Nephron progenitor cell (in vitro differentiated cells): ENCODE measurements at regions not wholly inside any gene's neighbourhood (a gene's known extent, or its start where the extent isn't known, plus 50 kb on each side); places are given as distances from the start of the nearest gene placed in this dataset.

Experiments
- DNase-seq: peaks from one replicate; pipeline ENCODE4 v3.0.0; 2021
- H3K27ac Mint-ChIP-seq: 2 replicates; pipeline ENCODE4 v1.8.0; 2021; ENCODE audit warnings: mild to moderate bottlenecking, moderate library complexity, mixed read lengths
- H3K27me3 Mint-ChIP-seq: 2 replicates; pipeline ENCODE4 v1.8.0; 2021; ENCODE audit warnings: mild to moderate bottlenecking, low read depth, mixed read lengths; ENCODE audit not compliant: poor library complexity
- H3K36me3 Mint-ChIP-seq: 2 replicates; pipeline ENCODE4 v1.8.0; 2021; ENCODE audit warnings: low read depth, mixed read lengths
- H3K4me1 Mint-ChIP-seq: 2 replicates; pipeline ENCODE4 v1.8.0; 2021; ENCODE audit warnings: mixed read lengths
- H3K4me3 Mint-ChIP-seq: 2 replicates; pipeline ENCODE4 v1.8.0; 2021; ENCODE audit warnings: mild to moderate bottlenecking, moderate library complexity, mixed read lengths
- H3K9me3 Mint-ChIP-seq: 2 replicates; pipeline ENCODE4 v1.8.0; 2021; ENCODE audit warnings: mild to moderate bottlenecking, moderate library complexity, mixed read lengths
- TF ChIP-seq, protein P1 (sequence below): fragments of 200-600 bp; sonication (generic); IDR thresholded peaks from 2 replicates; pipeline ENCODE4 v1.5.0; 2021; ENCODE audit warnings: antibody characterized with exemption

DNA sequence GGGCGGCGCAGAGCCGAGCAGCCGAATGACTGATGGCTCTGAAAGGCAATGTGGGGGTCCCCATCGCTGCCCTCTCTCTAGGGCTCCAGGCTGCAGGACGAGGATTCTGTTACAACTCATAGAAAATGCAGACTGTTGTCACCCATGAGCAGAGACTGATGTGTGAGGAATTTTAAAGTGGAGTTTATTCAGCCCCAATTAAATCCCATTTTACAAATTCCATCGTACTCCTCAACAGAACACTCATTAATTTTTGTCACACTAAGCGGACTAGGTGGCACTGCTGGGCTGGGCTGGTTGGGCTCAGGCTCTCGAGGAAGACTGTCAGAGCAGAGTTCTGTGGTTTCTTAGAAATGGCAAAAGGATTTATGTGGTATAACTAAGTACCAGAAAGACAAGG is 102.6 kb upstream of the SPON1 start:
- peaks cover 6% of the 10 kb centered on the region for H3K27me3 Mint-ChIP-seq
- H3K4me3 Mint-ChIP-seq: no peak overlapping the region
- H3K36me3 Mint-ChIP-seq: no peaks in the 10 kb centered on the region
- TF ChIP-seq, protein P1, sequence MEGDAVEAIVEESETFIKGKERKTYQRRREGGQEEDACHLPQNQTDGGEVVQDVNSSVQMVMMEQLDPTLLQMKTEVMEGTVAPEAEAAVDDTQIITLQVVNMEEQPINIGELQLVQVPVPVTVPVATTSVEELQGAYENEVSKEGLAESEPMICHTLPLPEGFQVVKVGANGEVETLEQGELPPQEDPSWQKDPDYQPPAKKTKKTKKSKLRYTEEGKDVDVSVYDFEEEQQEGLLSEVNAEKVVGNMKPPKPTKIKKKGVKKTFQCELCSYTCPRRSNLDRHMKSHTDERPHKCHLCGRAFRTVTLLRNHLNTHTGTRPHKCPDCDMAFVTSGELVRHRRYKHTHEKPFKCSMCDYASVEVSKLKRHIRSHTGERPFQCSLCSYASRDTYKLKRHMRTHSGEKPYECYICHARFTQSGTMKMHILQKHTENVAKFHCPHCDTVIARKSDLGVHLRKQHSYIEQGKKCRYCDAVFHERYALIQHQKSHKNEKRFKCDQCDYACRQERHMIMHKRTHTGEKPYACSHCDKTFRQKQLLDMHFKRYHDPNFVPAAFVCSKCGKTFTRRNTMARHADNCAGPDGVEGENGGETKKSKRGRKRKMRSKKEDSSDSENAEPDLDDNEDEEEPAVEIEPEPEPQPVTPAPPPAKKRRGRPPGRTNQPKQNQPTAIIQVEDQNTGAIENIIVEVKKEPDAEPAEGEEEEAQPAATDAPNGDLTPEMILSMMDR: no peak
- no peak for DNase-seq
- no peak overlapping the region for H3K27ac Mint-ChIP-seq
- H3K4me1 Mint-ChIP-seq: peaks cover 10% of the 10 kb centered on the region
- peaks cover 17% of the 10 kb centered on the region for H3K9me3 Mint-ChIP-seq

DNA sequence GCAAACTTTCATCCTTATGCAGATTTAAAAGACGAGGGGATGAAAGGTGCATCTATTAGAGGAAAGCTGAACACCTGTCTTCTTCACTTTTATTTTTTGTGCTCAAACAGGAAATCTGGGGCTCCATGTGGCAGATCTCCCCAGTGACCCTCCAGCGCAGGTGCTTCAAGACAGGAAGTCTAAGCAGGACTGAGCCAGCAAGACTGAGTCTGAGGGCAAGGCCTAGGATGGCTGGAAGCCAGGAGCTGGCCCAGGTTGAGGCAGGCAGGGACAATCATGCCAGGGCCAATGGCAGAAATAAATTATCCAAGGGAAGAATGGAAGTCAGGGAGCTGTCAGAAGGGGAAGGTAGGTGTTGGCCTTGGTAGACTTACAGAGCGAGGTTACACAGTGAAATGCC is 101.1 kb upstream of the SPON1 start:
- peaks cover 14% of the 10 kb centered on the region for H3K9me3 Mint-ChIP-seq
- no peak overlapping the region for H3K27ac Mint-ChIP-seq
- H3K4me3 Mint-ChIP-seq: no peak overlapping the region
- no peaks in the 10 kb centered on the region for H3K27me3 Mint-ChIP-seq
- H3K4me1 Mint-ChIP-seq: peaks cover 10% of the 10 kb centered on the region
- DNase-seq: no peak
- TF ChIP-seq, protein P1: no peak
- no peaks in the 10 kb centered on the region for H3K36me3 Mint-ChIP-seq

DNA sequence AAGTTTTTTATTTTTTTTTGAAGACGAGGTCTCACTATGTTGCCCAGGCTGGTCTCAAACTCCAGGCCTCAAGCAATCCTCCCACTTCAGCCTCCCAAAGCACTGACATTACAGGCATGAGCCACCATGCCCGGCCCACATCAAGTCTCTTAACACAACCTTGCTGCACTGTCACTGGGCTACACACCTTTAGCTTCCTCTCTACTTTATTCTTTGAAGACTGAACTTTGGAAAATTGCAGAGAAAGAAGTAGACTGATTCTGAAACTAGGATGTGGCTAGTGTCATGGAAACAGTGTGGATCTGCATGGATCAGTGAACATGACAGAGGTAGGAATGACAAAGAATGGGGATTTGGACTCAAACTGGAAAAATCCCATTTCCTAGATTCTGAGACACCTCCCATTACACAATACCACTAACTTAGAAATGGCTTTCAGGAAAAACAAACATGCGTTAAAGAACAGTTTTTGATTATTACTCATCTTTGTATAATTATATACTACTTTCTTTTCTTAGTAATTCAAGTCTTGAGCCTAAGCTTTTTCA is 99.6 kb upstream of the SPON1 start:
- Mint-ChIP-seq H3K9me3 (peaks cover 14% of the 10 kb centered on the region), H3K36me3 (no peaks in the 10 kb centered on the region), H3K27ac (no peak overlapping the region), H3K4me3 (no peak overlapping the region), H3K4me1 (peaks cover 10% of the 10 kb centered on the region), H3K27me3 (no peaks in the 10 kb centered on the region)
- no peak for DNase-seq
- TF ChIP-seq, protein P1: no peak

DNA sequence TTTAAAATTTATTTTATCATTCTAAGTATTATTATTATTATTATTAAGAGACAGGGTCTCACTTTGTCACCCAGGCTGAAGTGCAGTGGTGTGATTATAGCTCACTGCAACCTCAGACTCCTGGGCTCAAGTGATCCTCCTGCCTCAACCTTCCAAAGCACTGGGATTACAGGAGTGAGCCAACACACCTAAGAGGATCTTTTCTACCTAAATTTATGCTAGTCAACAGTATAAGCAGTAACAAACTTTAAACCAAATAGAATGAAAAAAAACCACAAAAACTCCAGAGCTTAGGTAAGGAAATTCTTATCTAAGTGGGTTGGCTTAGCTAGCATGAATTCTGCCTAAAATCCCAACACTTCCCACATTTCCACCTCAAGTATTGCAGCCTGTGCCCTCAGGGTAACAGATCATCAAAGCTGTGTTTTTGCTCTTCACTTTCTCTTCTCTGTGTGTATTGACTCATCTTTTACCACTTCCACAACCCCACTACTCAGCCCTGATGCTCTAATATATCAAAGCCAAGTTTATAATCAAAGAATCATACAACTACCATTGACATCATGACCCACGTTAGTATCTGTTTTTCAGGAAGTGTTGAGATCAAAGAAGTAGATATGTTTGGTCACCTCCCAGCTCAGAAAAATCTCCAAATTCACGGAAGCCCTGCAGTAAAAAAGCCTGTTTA is 93.7 kb upstream of the SPON1 start:
- Mint-ChIP-seq H3K4me3 (no peak overlapping the region), H3K27me3 (no peaks in the 10 kb centered on the region), H3K9me3 (no peaks in the 10 kb centered on the region), H3K4me1 (peaks cover 34% of the 10 kb centered on the region), H3K36me3 (no peaks in the 10 kb centered on the region), H3K27ac (no peak overlapping the region)
- DNase-seq: no peak
- TF ChIP-seq, protein P1: no peak

DNA sequence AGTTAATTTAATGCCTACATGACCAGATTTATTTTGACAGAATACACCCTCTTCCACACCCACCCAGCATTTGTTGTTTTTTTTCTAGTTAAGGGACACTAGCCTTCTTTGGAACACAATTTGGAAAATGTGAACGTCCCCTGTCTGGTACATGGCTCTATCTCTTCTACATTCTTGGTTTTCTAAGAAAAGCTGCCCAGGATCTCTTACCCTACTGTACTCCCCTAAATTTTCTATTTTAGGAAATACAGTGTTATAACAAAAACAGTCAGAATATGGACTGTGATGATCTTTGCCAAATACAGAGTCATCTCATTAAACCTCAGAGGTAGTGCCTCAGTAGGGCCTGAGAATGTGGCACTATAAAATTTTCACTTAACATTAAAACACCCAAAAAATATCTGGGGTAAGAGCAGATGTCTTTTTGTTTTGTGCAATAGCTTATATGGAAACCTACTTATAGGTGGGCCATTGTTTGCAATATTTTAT is 93.1 kb upstream of the SPON1 start:
- Mint-ChIP-seq H3K27ac (no peak overlapping the region), H3K4me1 (peaks cover 40% of the 10 kb centered on the region), H3K36me3 (no peaks in the 10 kb centered on the region), H3K4me3 (no peak overlapping the region), H3K27me3 (no peaks in the 10 kb centered on the region), H3K9me3 (no peaks in the 10 kb centered on the region)
- TF ChIP-seq, protein P1: no peak
- no peak for DNase-seq

DNA sequence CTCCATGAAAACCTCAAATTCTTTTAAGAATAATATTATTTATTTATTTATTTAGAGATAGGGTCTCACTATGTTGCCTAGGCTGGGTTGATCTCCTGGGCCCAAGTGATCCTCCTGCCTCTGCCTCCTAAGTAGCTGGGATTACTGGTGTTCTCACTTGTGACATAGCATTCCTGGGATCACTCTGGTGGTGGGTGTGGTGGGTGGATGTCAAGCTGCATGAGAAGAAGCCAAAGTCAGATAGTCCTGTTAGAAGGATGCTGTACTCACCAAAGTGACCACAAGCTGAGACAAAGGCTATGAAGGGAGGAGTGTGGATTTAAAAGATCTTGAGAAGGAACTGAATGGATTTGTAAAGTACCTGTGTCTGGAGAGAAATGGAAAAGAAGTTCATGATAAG is 87.9 kb upstream of the SPON1 start:
- no peak overlapping the region for H3K4me3 Mint-ChIP-seq

More for the DNA sequence above, 87.9 kb upstream of the SPON1 start:
- TF ChIP-seq, protein P1: no peak
- no peaks in the 10 kb centered on the region for H3K9me3 Mint-ChIP-seq
- H3K27me3 Mint-ChIP-seq: no peaks in the 10 kb centered on the region
- H3K27ac Mint-ChIP-seq: no peak overlapping the region
- no peak for DNase-seq
- H3K4me1 Mint-ChIP-seq: peaks cover 69% of the 10 kb centered on the region
- H3K36me3 Mint-ChIP-seq: no peaks in the 10 kb centered on the region
